Smooth muscle cell (in vitro differentiated cells): ENCODE measurements at regions not wholly inside any gene's neighbourhood (a gene's known extent, or its start where the extent isn't known, plus 50 kb on each side); places are given as distances from the start of the nearest gene placed in this dataset.

Experiments used
- DNase-seq: peaks from one replicate; lab custom pipeline; 2025; ENCODE audit not compliant: unreplicated experiment; lab: John Stamatoyannopoulos, UW
- H2AFZ ChIP-seq: fragments of 200-600 bp; sonication (generic); 2 replicates; pipeline ENCODE4 v1.6.0; 2016; ENCODE audit warnings: antibody characterized with exemption, low read depth, mild to moderate bottlenecking
- H3F3A ChIP-seq: fragments of 200-600 bp; sonication (generic); 2 replicates; pipeline ENCODE4 v1.6.0; 2017; ENCODE audit warnings: antibody characterized with exemption, low read depth
- H3K27ac ChIP-seq: fragments of 200-600 bp; sonication (generic); 2 replicates; pipeline ENCODE4 v1.5.1; 2016; ENCODE audit warnings: low read depth, mild to moderate bottlenecking
- H3K27me3 ChIP-seq: fragments of 200-600 bp; sonication (generic); 2 replicates; pipeline ENCODE4 v1.6.1; 2016; ENCODE audit warnings: low read depth, mild to moderate bottlenecking
- H3K36me3 ChIP-seq: fragments of 200-600 bp; sonication (generic); 2 replicates; pipeline ENCODE4 v1.5.1; 2016; ENCODE audit warnings: low read depth
- H3K4me1 ChIP-seq: fragments of 200-600 bp; sonication (generic); 2 replicates; pipeline ENCODE4 v1.5.1; 2016; ENCODE audit warnings: low read depth
- H3K4me2 ChIP-seq: fragments of 200-600 bp; sonication (generic); 2 replicates; pipeline ENCODE4 v1.6.0; 2016; ENCODE audit warnings: mild to moderate bottlenecking
- H3K4me3 ChIP-seq: fragments of 200-600 bp; sonication (generic); 2 replicates; pipeline ENCODE4 v1.5.1; 2016; ENCODE audit warnings: mild to moderate bottlenecking
- H3K79me2 ChIP-seq: fragments of 200-600 bp; sonication (generic); 2 replicates; pipeline ENCODE4 v1.6.0; 2016; ENCODE audit warnings: low read depth, mild to moderate bottlenecking
- H3K9ac ChIP-seq: fragments of 200-600 bp; sonication (generic); 2 replicates; pipeline ENCODE4 v1.6.0; 2016; ENCODE audit warnings: low read depth
- H3K9me3 ChIP-seq: fragments of 200-600 bp; sonication (generic); replicated peaks from 2 replicates; pipeline ENCODE4 v1.5.1; 2016; ENCODE audit warnings: low read depth
- H4K20me1 ChIP-seq: fragments of 200-600 bp; sonication (generic); 2 replicates; pipeline ENCODE4 v1.6.0; 2016; ENCODE audit warnings: low read depth
- CTCF ChIP-seq: fragments of 200-600 bp; sonication (generic); IDR thresholded peaks from 2 replicates; pipeline ENCODE4 v1.5.1; 2017; ENCODE audit warnings: borderline replicate concordance, mild to moderate bottlenecking, antibody characterized with exemption; ENCODE audit not compliant: insufficient read depth, poor library complexity, severe bottlenecking
- WGBS: methylation state at CpG from one replicate; pipeline ENCODE4 v1.1.7; 2016; ENCODE audit warnings: low lambda C conversion rate; 5-methylcytosine and 5-hydroxymethylcytosine counted together

GRCh38 chr3:107128946-107129345 is 248.3 kb upstream of the CCDC54 start:
- Histone ChIP-seq H3K4me1 (peaks cover 7% of the 10 kb centered on the region), H3K9ac (no peak overlapping the region), H3F3A (no peaks in the 10 kb centered on the region), H3K79me2 (no peaks in the 10 kb centered on the region), H3K4me3 (no peak overlapping the region), H3K36me3 (no peaks in the 10 kb centered on the region), H4K20me1 (no peaks in the 10 kb centered on the region), H3K27me3 (no peaks in the 10 kb centered on the region), H2AFZ (no peak overlapping the region), H3K9me3 (no peaks in the 10 kb centered on the region), H3K27ac (no peak overlapping the region), H3K4me2 (no peak overlapping the region)
- DNase-seq: no peak
- TF ChIP-seq CTCF: no peak
- WGBS: 62% methylated on average over 3 of the region's 3 CpGs

- H3K4me3 ChIP-seq: no peak overlapping the region
- H2AFZ ChIP-seq: no peak overlapping the region
- TF ChIP-seq CTCF: no peak
- H3K36me3 ChIP-seq: no peaks in the 10 kb centered on the region
- no peaks in the 10 kb centered on the region for H3K9me3 ChIP-seq
- no peaks in the 10 kb centered on the region for H3F3A ChIP-seq
- peaks cover 4% of the 10 kb centered on the region for H3K4me1 ChIP-seq
- no peaks in the 10 kb centered on the region for H3K27me3 ChIP-seq
- 97% methylated on average over 6 of the region's 6 CpGs for WGBS
- H4K20me1 ChIP-seq: no peaks in the 10 kb centered on the region
- DNase-seq: no peak
- no peaks in the 10 kb centered on the region for H3K79me2 ChIP-seq
- no peak overlapping the region for H3K9ac ChIP-seq
- no peak overlapping the region for H3K4me2 ChIP-seq
- no peak overlapping the region for H3K27ac ChIP-seq
Observed at GRCh38 chr3:107130089-107130700, 247.0 kb upstream of the CCDC54 start.

- no peak for DNase-seq
- no peak for TF ChIP-seq CTCF
- H2AFZ ChIP-seq: no peak overlapping the region
- no peaks in the 10 kb centered on the region for H4K20me1 ChIP-seq
- no peak overlapping the region for H3K4me2 ChIP-seq
- H3K9ac ChIP-seq: no peak overlapping the region
- no peaks in the 10 kb centered on the region for H3F3A ChIP-seq
- no peaks in the 10 kb centered on the region for H3K27me3 ChIP-seq
- no peaks in the 10 kb centered on the region for H3K9me3 ChIP-seq
- peaks cover 4% of the 10 kb centered on the region for H3K4me1 ChIP-seq
- H3K4me3 ChIP-seq: no peak overlapping the region
- WGBS: 83% methylated on average over 11 of the region's 11 CpGs
- H3K79me2 ChIP-seq: no peaks in the 10 kb centered on the region
- H3K27ac ChIP-seq: no peak overlapping the region
- H3K36me3 ChIP-seq: no peaks in the 10 kb centered on the region
Observed at GRCh38 chr3:107132674-107133073, 244.6 kb upstream of the CCDC54 start.

- Histone ChIP-seq H3K9ac (no peak overlapping the region), H4K20me1 (no peaks in the 10 kb centered on the region), H3K4me3 (no peak overlapping the region), H3K27ac (peak overlapping the region; percentile 52), H3K36me3 (no peaks in the 10 kb centered on the region), H2AFZ (peak overlapping the region; percentile 59), H3K27me3 (no peaks in the 10 kb centered on the region), H3K9me3 (no peaks in the 10 kb centered on the region), H3K4me2 (peak overlapping the region; percentile 30), H3K79me2 (no peaks in the 10 kb centered on the region), H3K4me1 (peaks cover 4% of the 10 kb centered on the region), H3F3A (no peaks in the 10 kb centered on the region)
- DNase-seq: no peak
- TF ChIP-seq CTCF: no peak
- WGBS: 22% methylated on average over 3 of the region's 3 CpGs
Observed at GRCh38 chr3:107133891-107134290, 243.3 kb upstream of the CCDC54 start.
